ENCODE measurements at regions not wholly inside any gene's neighbourhood (a gene's known extent, or its start where the extent isn't known, plus 50 kb on each side); places are given as distances from the start of the nearest gene placed in this dataset.

DNA sequence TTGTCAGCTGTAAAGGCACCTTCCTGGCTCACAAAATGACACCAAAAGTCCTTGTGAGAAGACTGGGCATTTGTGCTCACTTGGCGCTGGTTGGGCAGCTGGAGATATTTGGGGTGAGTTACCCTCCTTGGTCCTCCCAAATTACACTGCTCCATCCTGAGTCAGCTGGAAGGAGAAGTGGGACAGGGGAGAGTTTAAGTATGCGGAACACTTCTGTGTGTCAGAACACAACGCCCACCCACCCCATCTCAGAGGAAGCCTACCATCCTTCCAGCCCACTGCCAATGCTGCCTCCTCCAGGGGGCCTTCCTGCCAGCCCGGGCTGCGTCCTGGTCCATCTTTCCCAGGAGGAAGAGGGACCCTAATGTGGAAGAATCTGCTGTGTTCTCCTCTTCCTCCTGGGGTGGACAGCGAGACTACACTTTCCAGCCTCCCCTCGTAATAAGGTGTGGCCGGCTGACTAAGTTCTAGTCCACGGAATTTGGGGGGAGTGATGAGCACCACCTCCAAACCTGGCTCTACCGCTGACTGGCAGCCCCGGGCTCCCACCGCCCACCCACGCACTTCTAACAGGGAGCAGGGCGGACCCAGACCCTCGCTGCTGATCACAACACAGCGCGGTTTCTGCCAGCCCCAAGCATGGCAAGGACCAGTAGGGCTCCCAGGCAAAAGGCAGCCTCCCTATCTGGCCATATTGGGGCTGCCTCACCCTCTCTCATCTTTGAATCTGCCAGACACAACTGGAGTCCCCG, 265.0 kb downstream of the XXYLT1 start:
- Histone ChIP-seq H3K27me3 (ENCODE audit: control insufficient read depth, insufficient read depth, low read length) (no peaks in the 10 kb centered on the region), H3K9ac (ENCODE audit: low read depth, low read length) (no peak overlapping the region), H3K4me3 (ENCODE audit: low read depth, low read length) (no peak overlapping the region), H3K27ac (ENCODE audit: low read depth, low read length) (no peak overlapping the region), H3K9me3 (ENCODE audit: control insufficient read depth, insufficient read depth, low read length) (peaks cover 8% of the 10 kb centered on the region; the same call in 1 of the 2 replicates), H3K4me1 (ENCODE audit: control insufficient read depth, insufficient read depth, low read length) (peaks cover 14% of the 10 kb centered on the region; the same call in 1 of the 2 replicates), H3K36me3 (ENCODE audit: control insufficient read depth, insufficient read depth, low read length) (no peaks in the 10 kb centered on the region)

DNA sequence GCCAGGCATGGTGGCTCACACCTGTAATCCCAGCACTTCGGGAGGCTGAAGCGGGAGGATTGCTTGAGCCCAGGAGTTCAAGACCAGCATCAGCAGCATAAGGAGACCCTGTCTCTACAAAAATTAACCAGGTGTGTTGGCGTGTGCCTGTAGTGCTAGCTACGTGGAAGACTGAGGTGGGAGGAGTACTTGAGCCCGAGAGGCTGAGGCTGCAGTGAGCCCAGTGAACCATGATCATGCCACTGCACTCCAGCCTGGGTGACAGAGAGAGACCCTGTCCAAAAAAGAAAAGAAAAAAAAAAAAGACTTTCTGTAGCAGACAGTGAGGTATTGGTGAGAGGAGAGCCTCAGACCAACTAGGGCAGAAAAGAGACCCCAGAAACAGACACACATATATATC, 263.8 kb downstream of the XXYLT1 start:
- Histone ChIP-seq H3K27ac (ENCODE audit: low read depth, low read length) (no peak overlapping the region), H3K9me3 (ENCODE audit: control insufficient read depth, insufficient read depth, low read length) (peaks cover 8% of the 10 kb centered on the region; the same call in 1 of the 2 replicates), H3K27me3 (ENCODE audit: control insufficient read depth, insufficient read depth, low read length) (no peaks in the 10 kb centered on the region), H3K4me1 (ENCODE audit: control insufficient read depth, insufficient read depth, low read length) (peaks cover 8% of the 10 kb centered on the region; the same call in 1 of the 2 replicates), H3K9ac (ENCODE audit: low read depth, low read length) (no peak overlapping the region), H3K4me3 (ENCODE audit: low read depth, low read length) (no peak overlapping the region), H3K36me3 (ENCODE audit: control insufficient read depth, insufficient read depth, low read length) (no peaks in the 10 kb centered on the region)

DNA sequence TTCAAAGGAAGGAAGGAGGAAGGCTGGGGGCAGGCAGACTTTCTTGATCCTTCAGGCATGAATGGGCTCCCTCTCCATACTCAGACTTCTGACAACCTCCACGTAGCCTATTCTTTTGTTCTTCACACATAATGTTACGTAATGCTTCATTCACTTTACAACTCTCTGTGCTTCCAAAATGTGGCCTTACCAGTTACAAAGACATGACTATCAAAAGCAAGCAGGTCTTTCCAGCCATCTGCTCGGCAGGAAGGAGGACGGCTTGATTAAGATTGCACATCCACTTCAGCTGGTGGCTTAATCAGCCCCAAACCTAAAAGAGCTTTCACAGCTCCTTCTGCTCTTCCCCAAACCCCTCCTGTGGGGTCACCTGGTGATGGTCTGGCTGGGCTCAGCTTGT, 263.2 kb downstream of the XXYLT1 start:
- no peaks in the 10 kb centered on the region for H3K27me3 ChIP-seq (ENCODE audit: control insufficient read depth, insufficient read depth, low read length)
- no peak overlapping the region for H3K4me3 ChIP-seq (ENCODE audit: low read depth, low read length)
- no peak overlapping the region for H3K9ac ChIP-seq (ENCODE audit: low read depth, low read length)
- H3K9me3 ChIP-seq (ENCODE audit: control insufficient read depth, insufficient read depth, low read length) = peaks cover 8% of the 10 kb centered on the region; the same call in 1 of the 2 replicates
- H3K27ac ChIP-seq (ENCODE audit: low read depth, low read length) = no peak overlapping the region
- H3K4me1 ChIP-seq (ENCODE audit: control insufficient read depth, insufficient read depth, low read length) = peaks cover 5% of the 10 kb centered on the region; the same call in 1 of the 2 replicates
- no peaks in the 10 kb centered on the region for H3K36me3 ChIP-seq (ENCODE audit: control insufficient read depth, insufficient read depth, low read length)

DNA sequence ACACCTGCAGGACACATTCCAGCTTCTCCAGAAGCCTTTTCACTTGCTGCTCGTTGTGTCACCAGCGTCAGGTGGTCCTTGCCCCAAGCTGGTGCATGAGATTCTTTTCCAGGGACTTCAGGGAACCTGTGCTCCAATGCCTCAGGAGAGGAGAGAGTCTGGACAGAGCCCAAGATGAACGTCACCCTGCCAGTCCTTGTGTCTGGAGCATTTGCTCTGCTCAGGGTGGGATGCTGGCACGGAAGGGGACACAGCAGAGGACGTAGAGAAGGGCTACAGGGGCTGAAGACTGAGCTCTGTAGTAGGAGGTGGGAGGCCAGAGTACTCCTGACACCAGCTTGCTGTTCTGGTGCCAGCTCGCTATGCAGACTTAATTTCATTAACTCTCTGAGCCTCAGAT, 262.1 kb downstream of the XXYLT1 start:
- H3K4me3 ChIP-seq (ENCODE audit: low read depth, low read length) = no peak overlapping the region
- H3K27ac ChIP-seq (ENCODE audit: low read depth, low read length) = no peak overlapping the region
- H3K9ac ChIP-seq (ENCODE audit: low read depth, low read length) = no peak overlapping the region
- H3K36me3 ChIP-seq (ENCODE audit: control insufficient read depth, insufficient read depth, low read length) = no peaks in the 10 kb centered on the region
- H3K9me3 ChIP-seq (ENCODE audit: control insufficient read depth, insufficient read depth, low read length) = peaks cover 8% of the 10 kb centered on the region; the same call in 1 of the 2 replicates
- H3K4me1 ChIP-seq (ENCODE audit: control insufficient read depth, insufficient read depth, low read length) = no peaks in the 10 kb centered on the region
- no peaks in the 10 kb centered on the region for H3K27me3 ChIP-seq (ENCODE audit: control insufficient read depth, insufficient read depth, low read length)

DNA sequence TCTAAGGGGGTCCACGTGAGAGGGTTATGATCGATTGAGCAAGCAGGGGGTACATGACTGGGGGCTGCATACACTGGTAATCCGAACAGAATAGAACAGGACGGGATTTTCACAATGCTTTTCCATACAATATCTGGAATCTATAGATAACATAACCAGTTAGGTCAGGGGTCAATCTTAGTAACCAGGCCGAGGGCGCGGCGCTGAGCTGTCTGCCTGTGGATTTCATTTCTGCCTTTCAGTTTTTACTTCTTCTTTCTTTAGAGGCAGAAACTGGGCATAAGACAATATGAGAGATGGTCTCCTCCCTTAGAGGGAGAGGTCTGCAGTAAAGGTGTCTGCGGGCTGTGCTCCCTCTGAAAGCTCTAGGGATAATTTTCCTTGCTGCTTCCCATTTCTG, 261.3 kb downstream of the XXYLT1 start:
- Histone ChIP-seq H3K4me1 (ENCODE audit: control insufficient read depth, insufficient read depth, low read length) (no peaks in the 10 kb centered on the region), H3K9me3 (ENCODE audit: control insufficient read depth, insufficient read depth, low read length) (peaks cover 8% of the 10 kb centered on the region; the same call in 1 of the 2 replicates), H3K4me3 (ENCODE audit: low read depth, low read length) (no peak overlapping the region), H3K27me3 (ENCODE audit: control insufficient read depth, insufficient read depth, low read length) (no peaks in the 10 kb centered on the region), H3K9ac (ENCODE audit: low read depth, low read length) (no peak overlapping the region), H3K36me3 (ENCODE audit: control insufficient read depth, insufficient read depth, low read length) (no peaks in the 10 kb centered on the region), H3K27ac (ENCODE audit: low read depth, low read length) (no peak overlapping the region)

DNA sequence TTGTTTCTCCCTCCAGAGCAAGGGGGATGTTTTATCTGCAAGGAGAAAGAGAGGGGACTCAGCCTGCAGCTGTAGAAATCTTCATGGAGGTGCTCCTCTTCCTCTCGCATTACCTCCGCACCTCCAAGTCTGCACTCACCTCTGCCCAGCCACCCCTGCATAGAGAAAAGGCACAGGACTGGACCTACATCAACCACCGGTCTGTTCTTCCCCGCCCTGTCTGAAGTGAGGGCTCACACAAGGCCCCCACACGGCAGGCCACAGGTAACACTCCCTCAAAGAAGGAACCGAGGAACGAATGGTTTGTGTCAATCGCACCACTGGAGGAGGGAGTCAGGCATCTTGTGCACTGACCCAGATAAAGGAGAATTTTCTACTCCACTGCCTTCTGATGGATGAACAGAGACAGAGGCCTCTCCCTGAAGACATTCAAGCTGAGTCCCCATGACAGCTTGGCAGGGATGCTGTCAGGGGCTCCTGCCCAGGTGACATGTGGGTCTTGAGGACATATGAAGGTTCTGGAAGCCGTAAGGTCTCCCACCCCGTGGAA, 260.3 kb downstream of the XXYLT1 start:
- Histone ChIP-seq H3K36me3 (ENCODE audit: control insufficient read depth, insufficient read depth, low read length) (no peaks in the 10 kb centered on the region), H3K4me3 (ENCODE audit: low read depth, low read length) (no peak overlapping the region), H3K9ac (ENCODE audit: low read depth, low read length) (no peak overlapping the region), H3K9me3 (ENCODE audit: control insufficient read depth, insufficient read depth, low read length) (peaks cover 8% of the 10 kb centered on the region; the same call in 1 of the 2 replicates), H3K27ac (ENCODE audit: low read depth, low read length) (no peak overlapping the region), H3K4me1 (ENCODE audit: control insufficient read depth, insufficient read depth, low read length) (no peaks in the 10 kb centered on the region), H3K27me3 (ENCODE audit: control insufficient read depth, insufficient read depth, low read length) (no peaks in the 10 kb centered on the region)

DNA sequence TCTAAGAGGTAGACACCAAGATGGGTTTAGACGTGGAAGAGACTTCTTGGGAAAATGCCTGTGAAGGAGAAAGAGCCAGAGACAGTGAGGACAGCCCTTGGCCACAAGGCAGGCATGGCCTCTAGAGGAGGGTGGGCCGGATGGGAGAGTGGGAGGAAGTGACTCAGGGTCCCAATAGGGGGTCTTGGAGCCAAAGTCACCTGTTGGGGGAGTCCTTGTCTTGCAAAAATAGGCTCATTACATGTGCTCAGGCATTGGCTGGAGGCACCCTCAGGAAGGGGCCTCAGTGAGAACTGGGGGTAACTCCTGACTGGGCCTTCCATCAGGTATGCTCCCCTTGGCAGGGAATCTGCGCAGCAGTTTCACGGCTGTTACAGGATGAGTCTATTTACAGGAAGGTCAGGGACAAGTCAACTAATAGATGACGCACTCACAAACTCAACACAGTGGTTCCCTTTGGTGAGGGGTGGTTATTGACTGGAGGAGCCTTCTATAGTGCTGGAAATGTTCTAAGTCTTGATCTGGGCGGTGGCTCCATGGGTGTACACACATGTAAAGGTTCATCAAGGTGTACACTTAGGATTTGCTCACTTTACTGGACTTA, 259.6 kb downstream of the XXYLT1 start:
- Histone ChIP-seq H3K4me3 (ENCODE audit: low read depth, low read length) (no peak overlapping the region), H3K27me3 (ENCODE audit: control insufficient read depth, insufficient read depth, low read length) (no peaks in the 10 kb centered on the region), H3K36me3 (ENCODE audit: control insufficient read depth, insufficient read depth, low read length) (no peaks in the 10 kb centered on the region), H3K27ac (ENCODE audit: low read depth, low read length) (no peak overlapping the region), H3K9ac (ENCODE audit: low read depth, low read length) (no peak overlapping the region), H3K9me3 (ENCODE audit: control insufficient read depth, insufficient read depth, low read length) (peaks cover 8% of the 10 kb centered on the region; the same call in 1 of the 2 replicates), H3K4me1 (ENCODE audit: control insufficient read depth, insufficient read depth, low read length) (no peaks in the 10 kb centered on the region)

DNA sequence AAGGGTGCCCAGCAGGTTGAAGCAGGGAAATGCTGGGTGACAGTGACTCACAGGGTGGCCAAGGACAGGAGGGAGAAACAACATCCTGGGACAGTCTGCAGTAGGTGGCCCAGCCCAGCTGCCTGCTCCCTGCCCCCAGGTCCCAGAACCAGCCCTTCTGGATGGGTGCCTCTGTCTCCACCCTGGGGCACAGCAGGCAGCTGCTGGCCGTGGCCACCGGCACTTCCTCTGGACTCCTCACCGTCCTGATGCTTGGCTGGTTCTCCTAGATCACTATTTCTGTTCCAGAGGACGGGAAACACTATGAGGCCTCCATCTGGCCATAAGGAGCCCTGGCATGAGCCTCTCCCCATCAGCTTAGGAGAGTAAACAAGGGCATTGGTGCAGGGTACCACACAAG, 258.9 kb downstream of the XXYLT1 start:
- Histone ChIP-seq H3K9ac (ENCODE audit: low read depth, low read length) (no peak overlapping the region), H3K27ac (ENCODE audit: low read depth, low read length) (no peak overlapping the region), H3K36me3 (ENCODE audit: control insufficient read depth, insufficient read depth, low read length) (no peaks in the 10 kb centered on the region), H3K4me1 (ENCODE audit: control insufficient read depth, insufficient read depth, low read length) (no peaks in the 10 kb centered on the region), H3K9me3 (ENCODE audit: control insufficient read depth, insufficient read depth, low read length) (peaks cover 8% of the 10 kb centered on the region; the same call in 1 of the 2 replicates), H3K4me3 (ENCODE audit: low read depth, low read length) (no peak overlapping the region), H3K27me3 (ENCODE audit: control insufficient read depth, insufficient read depth, low read length) (no peaks in the 10 kb centered on the region)

DNA sequence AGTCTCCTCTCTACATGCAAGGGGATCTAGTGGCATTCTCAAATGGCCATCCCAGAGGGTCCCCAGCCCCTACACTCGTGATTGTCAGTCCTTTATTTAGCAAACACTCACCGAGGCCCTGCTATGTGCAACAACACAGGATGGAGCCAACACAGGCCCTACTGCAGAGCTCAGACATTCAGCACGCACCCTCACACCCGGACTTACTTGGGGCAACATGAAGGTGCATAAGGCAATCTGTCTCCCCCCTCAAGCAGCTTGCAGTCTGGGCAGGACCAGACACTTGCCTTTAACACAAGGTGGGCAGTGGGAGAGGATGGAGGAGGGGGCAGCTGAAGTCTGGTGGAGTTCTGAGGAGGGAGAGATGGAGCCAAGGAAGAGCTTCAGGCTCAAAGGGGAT, 258.4 kb downstream of the XXYLT1 start:
- Histone ChIP-seq H3K4me1 (ENCODE audit: control insufficient read depth, insufficient read depth, low read length) (no peaks in the 10 kb centered on the region), H3K27me3 (ENCODE audit: control insufficient read depth, insufficient read depth, low read length) (no peaks in the 10 kb centered on the region), H3K4me3 (ENCODE audit: low read depth, low read length) (no peak overlapping the region), H3K36me3 (ENCODE audit: control insufficient read depth, insufficient read depth, low read length) (no peaks in the 10 kb centered on the region), H3K9me3 (ENCODE audit: control insufficient read depth, insufficient read depth, low read length) (peaks cover 8% of the 10 kb centered on the region; the same call in 1 of the 2 replicates), H3K9ac (ENCODE audit: low read depth, low read length) (no peak overlapping the region), H3K27ac (ENCODE audit: low read depth, low read length) (no peak overlapping the region)

DNA sequence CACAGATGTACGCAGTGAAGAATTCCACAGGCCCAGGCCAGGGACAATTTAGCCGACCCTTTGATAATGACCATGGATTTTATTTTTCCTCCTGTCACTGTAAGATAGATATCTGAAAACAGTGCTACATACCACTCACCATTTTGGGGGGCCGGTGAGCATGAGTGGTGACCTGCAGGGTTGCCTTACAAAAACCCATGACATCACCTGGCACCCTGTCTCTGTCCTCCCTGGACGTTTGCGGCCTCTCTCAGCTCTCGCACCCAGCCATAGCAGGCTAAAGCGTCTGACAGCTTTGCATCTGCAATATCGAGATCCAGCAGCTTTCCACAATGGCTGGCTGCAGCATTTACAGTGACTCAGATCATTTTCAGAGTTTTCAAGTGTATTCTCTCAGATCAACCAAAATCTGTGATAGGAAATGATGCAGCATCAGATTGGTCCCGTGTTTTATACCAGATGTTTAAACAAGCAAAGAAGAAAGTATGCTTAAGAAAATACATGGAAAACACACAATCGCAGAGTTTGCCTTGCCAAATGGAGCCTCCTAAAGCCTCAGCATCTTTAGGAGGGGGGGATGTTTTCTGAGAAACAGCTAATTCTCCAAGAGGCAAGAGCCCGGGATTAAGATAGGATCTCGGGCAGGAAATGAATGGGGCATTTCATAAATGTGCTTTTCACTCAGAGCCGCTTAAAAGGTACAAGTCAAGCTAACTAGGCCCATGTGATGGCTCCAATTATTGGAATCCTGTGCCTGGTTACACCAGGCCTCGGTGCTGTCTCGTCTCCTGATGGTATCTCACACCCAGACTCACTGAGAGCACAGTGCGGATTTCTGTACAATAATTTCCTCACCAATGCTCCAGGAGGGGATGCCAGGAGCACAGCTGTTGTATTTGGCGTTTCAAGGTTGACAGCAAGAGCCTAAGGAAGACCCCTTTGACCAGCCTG, 257.3 kb downstream of the XXYLT1 start:
- H3K9ac ChIP-seq (ENCODE audit: low read depth, low read length) = no peak overlapping the region
- no peaks in the 10 kb centered on the region for H3K36me3 ChIP-seq (ENCODE audit: control insufficient read depth, insufficient read depth, low read length)
- no peak overlapping the region for H3K27ac ChIP-seq (ENCODE audit: low read depth, low read length)
- no peaks in the 10 kb centered on the region for H3K27me3 ChIP-seq (ENCODE audit: control insufficient read depth, insufficient read depth, low read length)
- no peak overlapping the region for H3K4me3 ChIP-seq (ENCODE audit: low read depth, low read length)
- H3K9me3 ChIP-seq (ENCODE audit: control insufficient read depth, insufficient read depth, low read length) = peaks cover 7% of the 10 kb centered on the region; the same call in 1 of the 2 replicates
- H3K4me1 ChIP-seq (ENCODE audit: control insufficient read depth, insufficient read depth, low read length) = no peaks in the 10 kb centered on the region
